Osteocyte (in vitro differentiated cells): ENCODE measurements at regions not wholly inside any gene's neighbourhood (a gene's known extent, or its start where the extent isn't known, plus 50 kb on each side); places are given as distances from the start of the nearest gene placed in this dataset.

Source experiments
- DNase-seq: peaks from one replicate; pipeline ENCODE4 v3.0.0; 2021; ENCODE audit warnings: mixed read lengths; ENCODE audit not compliant: unreplicated experiment; ENCODE audit errors: extremely low spot score
- H3K27ac Mint-ChIP-seq: one replicate; pipeline ENCODE4 v1.8.0; 2021; ENCODE audit warnings: mild to moderate bottlenecking, mixed read lengths; ENCODE audit not compliant: unreplicated experiment
- H3K27me3 Mint-ChIP-seq: one replicate; pipeline ENCODE4 v1.8.0; 2021; ENCODE audit warnings: mixed read lengths; ENCODE audit not compliant: unreplicated experiment
- H3K36me3 Mint-ChIP-seq: one replicate; pipeline ENCODE4 v1.8.0; 2021; ENCODE audit warnings: mixed read lengths; ENCODE audit not compliant: unreplicated experiment
- H3K4me1 Mint-ChIP-seq: one replicate; pipeline ENCODE4 v1.8.0; 2021; ENCODE audit warnings: mixed read lengths; ENCODE audit not compliant: unreplicated experiment
- H3K4me3 Mint-ChIP-seq: one replicate; pipeline ENCODE4 v1.8.0; 2021; ENCODE audit warnings: mild to moderate bottlenecking, moderate library complexity, mixed read lengths; ENCODE audit not compliant: unreplicated experiment
- H3K9me3 Mint-ChIP-seq: one replicate; pipeline ENCODE4 v1.8.0; 2021; ENCODE audit warnings: mixed read lengths; ENCODE audit not compliant: unreplicated experiment
- CTCF ChIP-seq: fragments of 200-600 bp; sonication (generic); IDR thresholded peaks from 2 replicates; pipeline ENCODE4 v1.5.0; 2021; ENCODE audit warnings: antibody characterized with exemption, mild to moderate bottlenecking, moderate library complexity

GRCh38 chr17:22409160-22409751 is 716.9 kb downstream of the KCNJ18 start:
- peaks cover 21% of the 10 kb centered on the region for H3K9me3 Mint-ChIP-seq
- no peak overlapping the region for H3K27ac Mint-ChIP-seq
- TF ChIP-seq CTCF = no peak
- H3K4me3 Mint-ChIP-seq = no peak overlapping the region
- no peaks in the 10 kb centered on the region for H3K36me3 Mint-ChIP-seq
- no peak for DNase-seq
- no peaks in the 10 kb centered on the region for H3K27me3 Mint-ChIP-seq
- no peaks in the 10 kb centered on the region for H3K4me1 Mint-ChIP-seq

- Mint-ChIP-seq H3K27me3 (no peaks in the 10 kb centered on the region), H3K4me1 (no peaks in the 10 kb centered on the region), H3K4me3 (no peak overlapping the region), H3K9me3 (peaks cover 21% of the 10 kb centered on the region), H3K27ac (no peak overlapping the region), H3K36me3 (no peaks in the 10 kb centered on the region)
- no peak for DNase-seq
- no peak for TF ChIP-seq CTCF
Observed at GRCh38 chr17:22410136-22410535, 717.8 kb downstream of the KCNJ18 start.

- H3K4me3 Mint-ChIP-seq = no peak overlapping the region
- no peak overlapping the region for H3K27ac Mint-ChIP-seq
- H3K9me3 Mint-ChIP-seq = peaks cover 31% of the 10 kb centered on the region
- no peaks in the 10 kb centered on the region for H3K36me3 Mint-ChIP-seq
- DNase-seq = no peak
- TF ChIP-seq CTCF = no peak
- H3K4me1 Mint-ChIP-seq = no peaks in the 10 kb centered on the region
- H3K27me3 Mint-ChIP-seq = no peaks in the 10 kb centered on the region
Observed at GRCh38 chr17:22411185-22411784, 719.0 kb downstream of the KCNJ18 start.

- no peaks in the 10 kb centered on the region for H3K4me1 Mint-ChIP-seq
- H3K36me3 Mint-ChIP-seq = no peaks in the 10 kb centered on the region
- H3K9me3 Mint-ChIP-seq = peaks cover 54% of the 10 kb centered on the region
- H3K27me3 Mint-ChIP-seq = no peaks in the 10 kb centered on the region
- TF ChIP-seq CTCF = no peak
- no peak overlapping the region for H3K27ac Mint-ChIP-seq
- H3K4me3 Mint-ChIP-seq = no peak overlapping the region
- DNase-seq = peak; percentile 80
Observed at GRCh38 chr17:22435231-22435974, 743.1 kb downstream of the KCNJ18 start.

- peak; percentile 38 for DNase-seq
- Mint-ChIP-seq H3K4me1 (no peaks in the 10 kb centered on the region), H3K4me3 (no peak overlapping the region), H3K36me3 (no peaks in the 10 kb centered on the region), H3K9me3 (peaks cover 29% of the 10 kb centered on the region), H3K27ac (no peak overlapping the region), H3K27me3 (no peaks in the 10 kb centered on the region)
- TF ChIP-seq CTCF = no peak
Observed at GRCh38 chr17:22441776-22442175, 749.5 kb downstream of the KCNJ18 start.
